ENCODE measurements at regions not wholly inside any gene's neighbourhood (a gene's known extent, or its start where the extent isn't known, plus 50 kb on each side); places are given as distances from the start of the nearest gene placed in this dataset.

GRCh38 chr4:4755306-4755705 lies 104.2 kb upstream of the MSX1 start:
- intact Hi-C loops (cut with DNase I; ENCODE audit: low total_unique reads), result no loop called here
- no peak for TF ChIP-seq CTCF (IDR thresholded peaks at IDR 0.05)
- TF ChIP-seq POLR2A (IDR thresholded peaks at IDR 0.05), result no peak

GRCh38 chr4:4754641-4755040 lies 104.8 kb upstream of the MSX1 start:
- intact Hi-C loops (cut with DNase I; ENCODE audit: low total_unique reads), result no loop called here
- Histone ChIP-seq H3K4me1 (no peaks in the 10 kb centered on the region), H3K27me3 (no peaks in the 10 kb centered on the region), H3K27ac (no peak overlapping the region), H3K36me3 (no peaks in the 10 kb centered on the region), H3K9me3 (no peaks in the 10 kb centered on the region), H3K4me3 (no peak overlapping the region)
- DNase-seq, result no peak
- no peak for TF ChIP-seq POLR2A (IDR thresholded peaks at IDR 0.05)
- TF ChIP-seq CTCF (IDR thresholded peaks at IDR 0.05), result no peak

More at GRCh38 chr4:4755306-4755705, 104.2 kb upstream of the MSX1 start:
- no peaks in the 10 kb centered on the region for H3K9me3 ChIP-seq
- no peaks in the 10 kb centered on the region for H3K4me1 ChIP-seq
- H3K4me3 ChIP-seq, result no peak overlapping the region
- no peaks in the 10 kb centered on the region for H3K27me3 ChIP-seq
- no peak for DNase-seq
- H3K27ac ChIP-seq, result no peak overlapping the region
- no peaks in the 10 kb centered on the region for H3K36me3 ChIP-seq

GRCh38 chr4:4753643-4754042 lies 105.8 kb upstream of the MSX1 start:
- intact Hi-C loops (cut with DNase I; ENCODE audit: low total_unique reads), result no loop called here
- H3K27me3 ChIP-seq, result no peaks in the 10 kb centered on the region
- H3K9me3 ChIP-seq, result no peaks in the 10 kb centered on the region
- no peaks in the 10 kb centered on the region for H3K36me3 ChIP-seq
- H3K4me3 ChIP-seq, result no peak overlapping the region
- no peaks in the 10 kb centered on the region for H3K4me1 ChIP-seq
- H3K27ac ChIP-seq, result peak overlapping the region in 1 of 2 donors; percentile 24
- TF ChIP-seq POLR2A (IDR thresholded peaks at IDR 0.05), result no peak
- no peak for TF ChIP-seq CTCF (IDR thresholded peaks at IDR 0.05)
- DNase-seq, result no peak

- H3K36me3 ChIP-seq, result no peaks in the 10 kb centered on the region
- H3K4me3 ChIP-seq, result no peak overlapping the region
- no peaks in the 10 kb centered on the region for H3K27me3 ChIP-seq
- H3K4me1 ChIP-seq, result no peaks in the 10 kb centered on the region
- DNase-seq, result no peak
- TF ChIP-seq CTCF (IDR thresholded peaks at IDR 0.05), result no peak
- no peak for TF ChIP-seq POLR2A (IDR thresholded peaks at IDR 0.05)
- intact Hi-C loops (cut with DNase I; ENCODE audit: low total_unique reads), result no loop called here
- peak overlapping the region in 1 of 2 donors; percentile 24 for H3K27ac ChIP-seq
- H3K9me3 ChIP-seq, result no peaks in the 10 kb centered on the region
Observed at GRCh38 chr4:4752576-4753401, 106.7 kb upstream of the MSX1 start.

GRCh38 chr4:4752025-4752424 lies 107.4 kb upstream of the MSX1 start:
- H3K4me1 ChIP-seq, result no peaks in the 10 kb centered on the region
- intact Hi-C loops (cut with DNase I; ENCODE audit: low total_unique reads), result no loop called here
- no peaks in the 10 kb centered on the region for H3K9me3 ChIP-seq
- no peaks in the 10 kb centered on the region for H3K27me3 ChIP-seq
- H3K27ac ChIP-seq, result no peak overlapping the region
- H3K4me3 ChIP-seq, result no peak overlapping the region
- no peak for TF ChIP-seq POLR2A (IDR thresholded peaks at IDR 0.05)
- no peak for TF ChIP-seq CTCF (IDR thresholded peaks at IDR 0.05)
- DNase-seq, result no peak
- H3K36me3 ChIP-seq, result no peaks in the 10 kb centered on the region
